Stimulated activated naive CD4-positive, alpha-beta T cell (primary cell): ENCODE measurements at regions not wholly inside any gene's neighbourhood (a gene's known extent, or its start where the extent isn't known, plus 50 kb on each side); places are given as distances from the start of the nearest gene placed in this dataset.

Experiments used
- DNase-seq, 6 experiments: peaks; one replicate each; lab custom pipeline; 2025; lab: John Stamatoyannopoulos, UW

- no peak for DNase-seq
Observed at GRCh38 chr12:13503094-13503835, 306.7 kb downstream of the EMP1 start.

GRCh38 chr12:13499008-13499407 lies 302.5 kb downstream of the EMP1 start:
- DNase-seq: no peak

GRCh38 chr12:13496111-13496510 lies 299.6 kb downstream of the EMP1 start:
- DNase-seq: no peak

GRCh38 chr12:13489246-13489645 lies 292.7 kb downstream of the EMP1 start:
- DNase-seq: no peak

- no peak for DNase-seq
Observed at GRCh38 chr12:13487326-13487725, 290.8 kb downstream of the EMP1 start.

GRCh38 chr12:13486794-13487193 lies 290.3 kb downstream of the EMP1 start:
- DNase-seq: no peak

- DNase-seq: no peak
Observed at GRCh38 chr12:13478650-13479181, 282.2 kb downstream of the EMP1 start.

GRCh38 chr12:13474381-13474780 lies 277.9 kb downstream of the EMP1 start:
- no peak for DNase-seq

- DNase-seq: no peak
Observed at GRCh38 chr12:13472690-13473089, 276.2 kb downstream of the EMP1 start.

GRCh38 chr12:13471471-13471870 lies 274.9 kb downstream of the EMP1 start:
- no peak for DNase-seq

- no peak for DNase-seq
Observed at GRCh38 chr12:13465635-13466034, 269.1 kb downstream of the EMP1 start.

- no peak for DNase-seq
Observed at GRCh38 chr12:13463189-13463588, 266.7 kb downstream of the EMP1 start.

GRCh38 chr12:13462450-13462849 lies 265.9 kb downstream of the EMP1 start:
- DNase-seq: no peak

- DNase-seq: no peak
Observed at GRCh38 chr12:13455778-13456144, 259.2 kb downstream of the EMP1 start.

GRCh38 chr12:13454991-13455777 lies 258.7 kb downstream of the EMP1 start:
- no peak for DNase-seq

- DNase-seq: no peak
Observed at GRCh38 chr12:13452955-13453570, 256.5 kb downstream of the EMP1 start.

- DNase-seq: no peak
Observed at GRCh38 chr12:13451776-13452175, 255.2 kb downstream of the EMP1 start.

- no peak for DNase-seq
Observed at GRCh38 chr12:13450231-13451080, 253.9 kb downstream of the EMP1 start.

- DNase-seq: no peak
Observed at GRCh38 chr12:13444076-13444475, 247.6 kb downstream of the EMP1 start.

- no peak for DNase-seq
Observed at GRCh38 chr12:13443498-13443897, 247.0 kb downstream of the EMP1 start.

GRCh38 chr12:13443028-13443427 lies 246.5 kb downstream of the EMP1 start:
- DNase-seq: no peak

- DNase-seq: no peak
Observed at GRCh38 chr12:13442457-13442856, 245.9 kb downstream of the EMP1 start.
